Gastroesophageal sphincter (tissue), 4 donors: ENCODE measurements at regions not wholly inside any gene's neighbourhood (a gene's known extent, or its start where the extent isn't known, plus 50 kb on each side); places are given as distances from the start of the nearest gene placed in this dataset.

Experiments used
- ATAC-seq: fragments of 150-250 bp; one replicate; pipeline ENCODE4 v1.9.1; 2016; ENCODE audit warnings: mild to moderate bottlenecking, moderate library complexity
- H3K27ac ChIP-seq, 4 donors: fragments of 200-600 bp; sonication (generic) in 3 of 4; 1 replicate in 3 of 4; 2 replicates in 1 of 4; pipeline ENCODE4 v1.5.1; 2016 to 2019
- H3K27me3 ChIP-seq: fragments of 200-600 bp; sonication (generic); one replicate; pipeline ENCODE4 v1.5.1; 2019
- H3K36me3 ChIP-seq, 2 donors: fragments of 200-600 bp; sonication (generic); one replicate each; pipeline ENCODE4 v1.5.1; 2019; ENCODE audit warnings: control low read depth in 1 of 2
- H3K4me1 ChIP-seq, 3 donors: fragments of 200-600 bp; sonication (generic); 1 replicate in 2 of 3; 2 replicates in 1 of 3; pipeline ENCODE4 v1.5.1; 2016 to 2019; ENCODE audit warnings: control low read depth in 2 of 3
- H3K4me3 ChIP-seq, 2 donors: fragments of 200-600 bp; sonication (generic); one replicate each; pipeline ENCODE4 v1.5.1; 2019; ENCODE audit warnings: mild to moderate bottlenecking in 1 of 2, moderate library complexity in 1 of 2
- H3K9me3 ChIP-seq, 3 donors: fragments of 200-600 bp; sonication (generic); one replicate each; pipeline ENCODE4 v1.5.1; 2017 to 2019; ENCODE audit warnings: control low read depth in 2 of 3
- EP300 ChIP-seq: sonication (generic); formaldehyde crosslinking; IDR thresholded peaks from one replicate; pipeline ENCODE4 v1.6.1; 2017; ENCODE audit warnings: antibody characterized with exemption, mild to moderate bottlenecking
- POLR2A ChIP-seq, 2 donors: fragments of 450-650 bp; IDR thresholded peaks; one replicate each; pipeline ENCODE4 v1.6.1; 2017; ENCODE audit warnings: antibody characterized with exemption in 2 of 2, mild to moderate bottlenecking in 2 of 2, moderate library complexity in 1 of 2
- POLR2AphosphoS5 ChIP-seq: sonication (generic); formaldehyde crosslinking; IDR thresholded peaks from one replicate; pipeline ENCODE4 v1.6.1; 2017; ENCODE audit warnings: antibody characterized with exemption
- WGBS, 2 donors: methylation state at CpG; one replicate each; pipeline ENCODE4 v1.1.5; 2018; ENCODE audit warnings: low coverage in 1 of 2; 5-methylcytosine and 5-hydroxymethylcytosine counted together
- TF ChIP-seq, protein P1 (sequence below), 4 experiments: fragments of 200-600 bp in 2 of 4; fragments of 450-650 bp in 2 of 4; sonication (generic) in 1 of 4; IDR thresholded peaks; one replicate each; pipeline ENCODE4 v1.5.1; 2017 to 2019; ENCODE audit warnings: antibody characterized with exemption in 4 of 4, mild to moderate bottlenecking in 2 of 4, moderate library complexity in 2 of 4

DNA sequence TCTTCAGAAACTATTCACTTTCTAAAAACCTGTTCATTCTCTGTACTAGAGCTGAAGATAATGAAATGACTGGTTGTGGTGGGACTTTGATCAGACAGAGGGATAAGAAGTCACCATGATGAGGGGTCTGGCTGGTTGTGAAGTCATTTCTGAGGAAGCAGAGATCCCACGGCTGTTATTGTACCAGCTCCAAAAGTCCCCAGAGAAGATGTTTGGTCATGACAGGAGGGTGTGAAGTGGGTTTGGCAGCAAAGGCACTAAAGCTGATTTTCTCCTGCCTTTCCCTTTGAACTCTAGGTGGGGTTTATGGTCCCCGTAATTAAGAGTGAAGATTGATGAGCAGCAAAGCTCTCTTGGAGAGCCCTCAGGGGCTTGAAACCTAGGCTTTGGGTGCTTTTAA lies 103.1 kb upstream of the CACHD1 start:
- 60 to 65% methylated on average over 2 of the region's 2 CpGs for whole genome bisulfite sequencing, 2 donors
- H3K9me3 ChIP-seq = no peaks in the 10 kb centered on the region

GRCh38 chr1:64368344-64368743 lies 101.6 kb upstream of the CACHD1 start:
- Histone ChIP-seq H3K36me3 (no peaks in the 10 kb centered on the region), H3K9me3 (no peaks in the 10 kb centered on the region), H3K27me3 (no peaks in the 10 kb centered on the region), H3K4me1 (no peaks in the 10 kb centered on the region), H3K4me3 (no peak overlapping the region), H3K27ac (no peak overlapping the region)
- TF ChIP-seq POLR2A (IDR thresholded peaks at IDR 0.05) = no peak
- TF ChIP-seq, protein P1, sequence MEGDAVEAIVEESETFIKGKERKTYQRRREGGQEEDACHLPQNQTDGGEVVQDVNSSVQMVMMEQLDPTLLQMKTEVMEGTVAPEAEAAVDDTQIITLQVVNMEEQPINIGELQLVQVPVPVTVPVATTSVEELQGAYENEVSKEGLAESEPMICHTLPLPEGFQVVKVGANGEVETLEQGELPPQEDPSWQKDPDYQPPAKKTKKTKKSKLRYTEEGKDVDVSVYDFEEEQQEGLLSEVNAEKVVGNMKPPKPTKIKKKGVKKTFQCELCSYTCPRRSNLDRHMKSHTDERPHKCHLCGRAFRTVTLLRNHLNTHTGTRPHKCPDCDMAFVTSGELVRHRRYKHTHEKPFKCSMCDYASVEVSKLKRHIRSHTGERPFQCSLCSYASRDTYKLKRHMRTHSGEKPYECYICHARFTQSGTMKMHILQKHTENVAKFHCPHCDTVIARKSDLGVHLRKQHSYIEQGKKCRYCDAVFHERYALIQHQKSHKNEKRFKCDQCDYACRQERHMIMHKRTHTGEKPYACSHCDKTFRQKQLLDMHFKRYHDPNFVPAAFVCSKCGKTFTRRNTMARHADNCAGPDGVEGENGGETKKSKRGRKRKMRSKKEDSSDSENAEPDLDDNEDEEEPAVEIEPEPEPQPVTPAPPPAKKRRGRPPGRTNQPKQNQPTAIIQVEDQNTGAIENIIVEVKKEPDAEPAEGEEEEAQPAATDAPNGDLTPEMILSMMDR (IDR thresholded peaks at IDR 0.05) = no peak
- no peak for TF ChIP-seq POLR2AphosphoS5
- no peak for TF ChIP-seq EP300
- 45% methylated on average over 1 of the region's 1 CpG; no CpG with 5 or more reads in 1 of the 2 donors for WGBS, 2 donors
- ATAC-seq = no peak

More for the DNA sequence above, 103.1 kb upstream of the CACHD1 start:
- H3K36me3 ChIP-seq = no peaks in the 10 kb centered on the region
- H3K27me3 ChIP-seq = no peaks in the 10 kb centered on the region
- no peak for ATAC-seq
- no peak overlapping the region for H3K4me3 ChIP-seq
- no peaks in the 10 kb centered on the region for H3K4me1 ChIP-seq
- no peak overlapping the region for H3K27ac ChIP-seq
- no peak for TF ChIP-seq EP300
- TF ChIP-seq, protein P1 (IDR thresholded peaks at IDR 0.05) = no peak

DNA sequence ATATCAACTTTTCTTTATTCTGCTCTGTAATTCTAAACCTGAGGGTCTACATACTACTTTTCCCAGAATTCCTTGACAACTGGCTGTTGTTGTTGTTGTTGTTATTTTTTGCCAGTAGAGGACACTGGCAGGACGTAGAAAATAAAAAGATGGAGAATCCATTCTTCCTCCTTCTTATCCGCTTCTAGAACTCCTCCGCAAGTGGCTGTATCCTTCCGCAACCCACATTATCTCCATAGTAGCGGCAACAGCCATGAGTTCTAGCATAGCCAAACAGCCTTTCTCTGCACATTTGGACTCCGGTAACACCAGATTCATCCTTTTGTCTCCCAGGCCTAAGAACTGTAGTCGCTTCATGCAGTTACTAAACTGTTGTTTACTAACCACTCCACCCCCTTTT lies 91.1 kb upstream of the CACHD1 start:
- ATAC-seq = no peak
- peaks cover 0 to 8% (median 0%) of the 10 kb centered on the region in 3 donors for H3K9me3 ChIP-seq
- H3K27me3 ChIP-seq = no peaks in the 10 kb centered on the region
- WGBS, 2 donors = 91 to 96% methylated on average over 7 of the region's 7 CpGs
- no peak overlapping the region for H3K27ac ChIP-seq
- no peak for TF ChIP-seq POLR2AphosphoS5
- TF ChIP-seq, protein P1 (IDR thresholded peaks at IDR 0.05) = peak in 1 of 4 experiments; percentile 10
- TF ChIP-seq EP300 = no peak
- no peak for TF ChIP-seq POLR2A (IDR thresholded peaks at IDR 0.05)
- H3K4me3 ChIP-seq = no peak overlapping the region
- no peaks in the 10 kb centered on the region for H3K4me1 ChIP-seq
- no peaks in the 10 kb centered on the region for H3K36me3 ChIP-seq

DNA sequence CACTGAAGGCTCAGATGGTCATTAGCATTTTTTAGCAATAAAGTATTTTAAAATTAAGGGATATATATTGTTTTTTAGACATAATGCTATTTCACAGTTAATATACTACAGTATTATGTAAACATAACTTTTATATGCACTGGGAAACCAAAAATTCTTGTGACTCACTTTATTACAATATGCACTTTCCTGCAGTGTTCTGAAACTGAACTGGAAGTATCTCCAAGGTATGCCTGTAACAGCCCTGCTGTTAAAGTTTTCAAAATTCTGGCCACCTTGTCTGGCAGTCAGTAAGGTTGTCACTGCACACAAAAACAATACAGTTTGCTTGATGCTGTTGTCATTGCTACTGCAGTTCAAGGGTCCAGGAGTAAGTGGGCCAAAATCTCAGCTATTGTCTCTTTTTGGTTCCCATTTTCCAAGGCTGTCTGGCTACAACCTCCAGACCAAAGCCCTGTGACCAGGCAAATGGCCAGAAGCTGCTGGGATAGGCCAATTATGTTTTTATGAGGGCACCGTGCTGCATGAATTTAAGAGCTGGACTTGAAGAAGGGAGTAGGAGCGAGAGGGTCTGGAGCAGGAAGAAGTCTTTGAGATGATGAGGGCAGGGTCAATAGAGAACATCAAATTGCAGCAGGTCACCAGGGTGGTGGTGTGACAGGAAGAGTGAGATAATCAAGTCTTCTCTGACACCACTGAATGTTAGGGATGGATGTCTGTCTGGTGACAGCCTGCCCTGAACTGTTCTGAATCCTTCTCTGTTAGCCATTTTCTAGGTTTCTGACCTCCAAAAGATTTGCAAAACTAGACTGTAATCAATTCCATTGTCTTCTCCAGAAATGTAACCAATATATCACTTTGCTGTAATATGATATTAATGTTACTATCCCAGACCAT lies 82.3 kb upstream of the CACHD1 start:
- TF ChIP-seq EP300 (no peak), POLR2A (IDR thresholded peaks at IDR 0.05) (no peak), POLR2AphosphoS5 (no peak)
- TF ChIP-seq, protein P1 (IDR thresholded peaks at IDR 0.05) = no peak
- ATAC-seq = no peak
- H3K4me3 ChIP-seq = no peak overlapping the region
- peaks cover 0 to 9% (median 0%) of the 10 kb centered on the region in 3 donors for H3K9me3 ChIP-seq
- no peak overlapping the region for H3K27ac ChIP-seq
- WGBS, 2 donors = 63% methylated on average over 1 of the region's 2 CpGs; no CpG with 5 or more reads in 1 of the 2 donors
- H3K36me3 ChIP-seq = no peaks in the 10 kb centered on the region
- no peaks in the 10 kb centered on the region for H3K27me3 ChIP-seq
- H3K4me1 ChIP-seq = no peaks in the 10 kb centered on the region

GRCh38 chr1:64388336-64388735 lies 81.6 kb upstream of the CACHD1 start:
- ATAC-seq = no peak

More at GRCh38 chr1:64388336-64388735, 81.6 kb upstream of the CACHD1 start:
- no peaks in the 10 kb centered on the region for H3K36me3 ChIP-seq
- TF ChIP-seq POLR2A (IDR thresholded peaks at IDR 0.05) (no peak), EP300 (no peak), POLR2AphosphoS5 (no peak)
- TF ChIP-seq, protein P1 (IDR thresholded peaks at IDR 0.05) = no peak
- H3K9me3 ChIP-seq = peaks cover 0 to 9% (median 0%) of the 10 kb centered on the region in 3 donors
- H3K27ac ChIP-seq = no peak overlapping the region
- no peak overlapping the region for H3K4me3 ChIP-seq
- no peaks in the 10 kb centered on the region for H3K4me1 ChIP-seq
- H3K27me3 ChIP-seq = no peaks in the 10 kb centered on the region
- 69 to 80% methylated on average over 1 of the region's 1 CpG for WGBS, 2 donors
